K562 (cell line): ENCODE measurements at regions not wholly inside any gene's neighbourhood (a gene's known extent, or its start where the extent isn't known, plus 50 kb on each side); places are given as distances from the start of the nearest gene placed in this dataset.

Source experiments
- CEBPZ ChIP-seq: fragments of 150-350 bp; IDR thresholded peaks from 2 replicates; pipeline ENCODE4 v1.6.1; 2014; ENCODE audit warnings: low read depth, mild to moderate bottlenecking, low read length, borderline replicate concordance
- GATAD2B ChIP-seq: fragments of 450-650 bp; IDR thresholded peaks from 2 replicates; pipeline ENCODE4 v1.6.1; 2017; ENCODE audit warnings: mild to moderate bottlenecking, borderline replicate concordance
- HMG20A ChIP-seq: fragments of 450-650 bp; formaldehyde crosslinking; conservative IDR thresholded peaks from 2 replicates; pipeline ENCODE4 v1.4.0; 2020; ENCODE audit warnings: mild to moderate bottlenecking, mixed read lengths
- L3MBTL2 ChIP-seq: fragments of 450-650 bp; IDR thresholded peaks from 2 replicates; pipeline ENCODE4 v1.6.1; 2016; ENCODE audit warnings: mild to moderate bottlenecking, moderate library complexity
- MAFG ChIP-seq: fragments of 450-650 bp; conservative IDR thresholded peaks from 2 replicates; pipeline ENCODE4 v1.6.1; 2016; ENCODE audit warnings: missing genetic modification characterization, missing compliant biosample characterization
- NFATC3 ChIP-seq: fragments of 450-650 bp; IDR thresholded peaks from 2 replicates; pipeline ENCODE4 v1.6.1; 2017; ENCODE audit warnings: mild to moderate bottlenecking
- PRPF4 ChIP-seq: fragments of 200-400 bp; formaldehyde crosslinking; IDR thresholded peaks from one replicate; pipeline ENCODE4 v1.6.1; 2017; ENCODE audit warnings: low read length, low read depth, mild to moderate bottlenecking; ENCODE audit not compliant: insufficient read depth, poor library complexity, severe bottlenecking
- SMC3 ChIP-seq: conservative IDR thresholded peaks from 2 replicates; pipeline ENCODE4 v1.6.1; 2011; ENCODE audit warnings: low read depth, low read length, improper control_type of control experiment; ENCODE audit not compliant: insufficient read depth
- SRSF7 ChIP-seq: fragments of 200-400 bp; formaldehyde crosslinking; optimal IDR thresholded peaks from 2 replicates; pipeline ENCODE3; 2017; ENCODE audit warnings: mild to moderate bottlenecking, low read depth, low read length
- TCF7L2 ChIP-seq: fragments of 150-350 bp; IDR thresholded peaks from 2 replicates; pipeline ENCODE4 v1.6.1; 2016; ENCODE audit warnings: low read depth, mild to moderate bottlenecking, low read length, moderate library complexity
- ZNF589 ChIP-seq: fragments of 200-800 bp; sonication (Bioruptor generic); IDR thresholded peaks from 2 replicates; pipeline ENCODE4 v1.6.1; 2016; ENCODE audit warnings: low read depth, missing genetic modification characterization, missing compliant biosample characterization
- TF ChIP-seq, protein P1 (sequence below): sonication (generic); formaldehyde crosslinking; IDR thresholded peaks from 2 replicates; pipeline ENCODE4 v1.8.1; 2023; ENCODE audit warnings: mild to moderate bottlenecking, missing genetic modification reagents, moderate library complexity
- TF ChIP-seq, protein P2 (sequence below): IDR thresholded peaks from 2 replicates; pipeline ENCODE4 v1.6.1; 2011; ENCODE audit warnings: borderline replicate concordance, low read depth, mild to moderate bottlenecking, moderate library complexity, low read length; ENCODE audit not compliant: insufficient read depth, poor library complexity, severe bottlenecking

- TF ChIP-seq CEBPZ (no peak), SRSF7 (no peak), L3MBTL2 (no peak), GATAD2B (no peak), SMC3 (no peak), ZNF589 (CRISPR knock-in tag) (no peak), HMG20A (no peak), PRPF4 (no peak), NFATC3 (no peak), MAFG (tag) (no peak), TCF7L2 (no peak)
- TF ChIP-seq, protein P1, sequence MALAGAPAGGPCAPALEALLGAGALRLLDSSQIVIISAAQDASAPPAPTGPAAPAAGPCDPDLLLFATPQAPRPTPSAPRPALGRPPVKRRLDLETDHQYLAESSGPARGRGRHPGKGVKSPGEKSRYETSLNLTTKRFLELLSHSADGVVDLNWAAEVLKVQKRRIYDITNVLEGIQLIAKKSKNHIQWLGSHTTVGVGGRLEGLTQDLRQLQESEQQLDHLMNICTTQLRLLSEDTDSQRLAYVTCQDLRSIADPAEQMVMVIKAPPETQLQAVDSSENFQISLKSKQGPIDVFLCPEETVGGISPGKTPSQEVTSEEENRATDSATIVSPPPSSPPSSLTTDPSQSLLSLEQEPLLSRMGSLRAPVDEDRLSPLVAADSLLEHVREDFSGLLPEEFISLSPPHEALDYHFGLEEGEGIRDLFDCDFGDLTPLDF (CRISPR knock-in tag), result no peak
- TF ChIP-seq, protein P2, sequence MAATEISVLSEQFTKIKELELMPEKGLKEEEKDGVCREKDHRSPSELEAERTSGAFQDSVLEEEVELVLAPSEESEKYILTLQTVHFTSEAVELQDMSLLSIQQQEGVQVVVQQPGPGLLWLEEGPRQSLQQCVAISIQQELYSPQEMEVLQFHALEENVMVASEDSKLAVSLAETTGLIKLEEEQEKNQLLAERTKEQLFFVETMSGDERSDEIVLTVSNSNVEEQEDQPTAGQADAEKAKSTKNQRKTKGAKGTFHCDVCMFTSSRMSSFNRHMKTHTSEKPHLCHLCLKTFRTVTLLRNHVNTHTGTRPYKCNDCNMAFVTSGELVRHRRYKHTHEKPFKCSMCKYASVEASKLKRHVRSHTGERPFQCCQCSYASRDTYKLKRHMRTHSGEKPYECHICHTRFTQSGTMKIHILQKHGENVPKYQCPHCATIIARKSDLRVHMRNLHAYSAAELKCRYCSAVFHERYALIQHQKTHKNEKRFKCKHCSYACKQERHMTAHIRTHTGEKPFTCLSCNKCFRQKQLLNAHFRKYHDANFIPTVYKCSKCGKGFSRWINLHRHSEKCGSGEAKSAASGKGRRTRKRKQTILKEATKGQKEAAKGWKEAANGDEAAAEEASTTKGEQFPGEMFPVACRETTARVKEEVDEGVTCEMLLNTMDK, result no peak
Observed at GRCh38 chr2:240219208-240219890, 78.9 kb upstream of the OTOS start (continued).
